NCI-H2029 treated with DMSO at 0.1 percent for 48 hours (cell line): ENCODE measurements at regions not wholly inside any gene's neighbourhood (a gene's known extent, or its start where the extent isn't known, plus 50 kb on each side); places are given as distances from the start of the nearest gene placed in this dataset.
"Not testable (repeated sequence)": the region's sequence is repeated elsewhere in the genome, so short reads cannot be mapped to it uniquely, and the experiment has no call there.

Source experiments
- DNase-seq: peaks from one replicate; lab custom pipeline; 2025; lab: John Stamatoyannopoulos, UW

- DNase-seq = not testable (repeated sequence)
Measured at GRCh38 chr22:15772337-15772736, 82.5 kb downstream of the POTEH start.

- DNase-seq = not testable (repeated sequence)
Measured at GRCh38 chr22:15775118-15775517, 85.3 kb downstream of the POTEH start.

GRCh38 chr22:15775670-15776669 is 86.1 kb downstream of the POTEH start:
- DNase-seq = peak; percentile 74

DNA sequence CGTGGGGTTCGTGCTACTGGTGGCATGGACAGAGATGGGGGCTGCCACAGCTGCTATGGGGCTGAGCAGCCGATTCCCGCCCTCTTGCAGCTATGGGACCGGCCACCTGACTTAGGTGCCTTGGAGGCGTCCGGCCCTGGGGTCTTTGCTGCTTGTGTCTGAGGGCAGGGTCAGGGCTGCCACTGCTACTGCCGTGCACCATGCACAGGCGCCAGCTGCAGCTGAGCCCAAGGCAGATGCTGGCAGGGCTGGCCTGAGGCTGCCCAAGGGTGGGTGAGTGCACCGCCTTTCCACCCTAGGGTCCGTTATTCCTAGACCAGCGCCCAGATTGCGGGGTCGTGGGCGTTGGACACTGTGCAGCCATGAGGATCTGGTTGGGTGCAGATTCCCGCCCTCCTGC is 86.9 kb downstream of the POTEH start:
- DNase-seq = not testable (repeated sequence)

- DNase-seq = not testable (repeated sequence)
Measured at GRCh38 chr22:15777150-15777549, 87.3 kb downstream of the POTEH start.

DNA sequence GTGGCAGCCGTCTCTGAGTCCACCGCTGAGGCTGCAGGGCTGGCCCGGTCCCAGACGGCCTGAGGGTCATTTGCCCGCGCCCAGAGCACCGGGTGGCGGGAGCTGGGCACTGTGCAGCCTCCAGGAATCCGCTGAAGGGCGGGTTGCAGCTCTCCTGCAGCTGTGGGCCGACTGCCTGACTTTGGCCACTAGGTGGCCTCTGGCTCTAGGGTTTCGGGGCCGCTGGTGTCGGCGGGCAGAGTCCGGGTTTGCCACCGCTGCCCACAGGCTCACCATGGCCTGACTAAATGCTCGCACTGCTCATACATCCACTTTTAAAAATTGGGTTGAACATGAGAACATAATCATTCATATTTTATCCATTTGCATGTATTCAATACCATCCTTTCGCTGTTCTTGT is 87.7 kb downstream of the POTEH start:
- not testable (repeated sequence) for DNase-seq

DNA sequence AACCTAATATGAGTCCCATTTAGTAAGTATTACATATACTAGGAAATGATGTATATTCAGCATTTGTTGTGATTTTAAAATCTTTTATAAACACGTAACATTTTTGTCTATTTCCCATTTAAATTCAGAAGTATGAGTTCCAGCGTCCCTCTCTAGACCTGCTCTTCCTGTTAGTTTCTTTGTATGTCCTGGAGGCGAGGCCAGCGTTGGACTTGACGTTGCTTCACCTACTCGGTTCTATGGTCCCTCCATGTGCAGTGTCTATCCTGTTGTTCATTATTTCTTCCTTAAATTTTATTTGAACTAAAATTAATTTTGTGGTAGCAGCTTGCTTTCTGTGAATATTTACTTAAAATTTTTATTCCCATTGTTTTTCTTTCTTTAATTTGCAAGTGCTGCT is 88.5 kb downstream of the POTEH start:
- not testable (repeated sequence) for DNase-seq

GRCh38 chr22:15781652-15782051 is 91.8 kb downstream of the POTEH start:
- not testable (repeated sequence) for DNase-seq

- DNase-seq = not testable (repeated sequence)
Measured at GRCh38 chr22:15782933-15783332, 93.1 kb downstream of the POTEH start.

DNA sequence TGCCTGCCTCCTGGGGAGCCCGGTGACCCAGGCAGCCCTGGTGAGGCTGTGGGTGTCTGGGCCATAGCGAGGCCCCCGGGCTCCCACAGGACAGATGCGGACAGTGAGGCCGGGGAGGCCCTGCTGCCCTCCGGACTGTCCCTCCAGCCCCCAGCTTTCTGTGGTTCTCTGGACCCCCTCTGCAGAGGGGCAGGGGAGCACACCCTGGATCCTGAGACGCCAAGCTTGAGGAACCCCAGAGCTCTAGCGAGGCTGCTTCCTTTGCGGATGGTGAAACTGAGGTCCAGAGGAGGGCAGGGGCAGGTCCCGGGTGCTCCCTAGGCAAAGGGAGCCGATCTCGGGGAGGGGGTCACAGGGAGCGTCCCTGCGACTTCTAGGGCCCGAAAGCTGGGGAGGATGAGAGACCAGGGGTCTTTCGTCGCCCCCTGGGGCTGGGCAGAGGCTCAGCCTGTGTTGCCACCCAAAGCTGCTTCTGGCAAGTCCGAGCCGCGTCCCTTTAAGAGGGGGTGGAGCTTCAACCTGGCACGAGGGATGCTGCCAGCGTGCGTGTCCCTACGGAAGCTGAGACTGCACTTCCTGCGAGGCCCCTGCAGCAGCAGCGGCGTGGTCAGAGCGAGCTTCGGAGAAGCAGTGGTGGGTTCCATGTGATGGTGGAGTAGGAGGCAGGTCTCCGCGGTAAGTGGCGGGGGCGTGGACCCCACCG is 94.7 kb downstream of the POTEH start:
- not testable (repeated sequence) for DNase-seq

GRCh38 chr22:15786942-15787733 is 97.3 kb downstream of the POTEH start:
- DNase-seq = not testable (repeated sequence)

DNA sequence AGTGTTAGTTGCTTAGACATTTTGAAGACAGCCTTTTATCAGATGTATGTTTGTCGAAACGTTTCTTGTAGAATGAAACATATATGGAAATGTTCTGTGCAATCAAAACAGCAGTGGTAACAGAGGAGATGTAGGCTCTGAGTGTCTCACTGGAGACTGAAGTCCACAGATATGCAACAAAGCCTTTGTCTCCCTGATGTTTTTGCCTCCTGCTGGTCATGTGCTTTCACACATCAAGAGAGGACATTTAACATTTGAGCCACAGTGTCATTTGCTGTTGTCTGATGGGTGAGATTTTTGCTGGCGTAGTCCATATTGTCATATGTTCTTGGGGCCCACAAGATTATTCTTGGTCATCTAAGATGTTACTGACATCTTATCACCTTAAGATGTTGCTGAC is 101.7 kb downstream of the POTEH start:
- DNase-seq = not testable (repeated sequence)

DNA sequence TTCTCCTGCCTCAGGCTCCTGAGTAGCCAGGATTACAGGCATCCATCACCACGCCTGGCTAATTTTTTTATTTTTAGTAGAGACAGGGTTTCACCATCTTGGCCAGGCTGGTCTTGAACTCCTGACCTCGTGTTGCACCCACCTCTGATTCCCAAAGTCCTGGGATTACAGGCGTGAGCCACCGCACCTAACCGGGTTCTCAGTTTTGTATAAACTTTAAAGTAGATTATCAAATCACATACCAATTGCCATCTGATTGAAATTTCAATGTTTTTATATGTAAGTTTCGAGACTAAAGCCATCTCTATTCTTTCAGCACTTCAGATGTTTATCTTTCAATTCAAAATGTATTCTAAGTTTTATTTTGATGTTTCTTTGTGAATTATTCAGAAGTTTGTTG is 110.1 kb downstream of the POTEH start:
- not testable (repeated sequence) for DNase-seq

- DNase-seq = not testable (repeated sequence)
Measured at GRCh38 chr22:15811141-15811540, 121.3 kb downstream of the POTEH start.

GRCh38 chr22:15815783-15816182 is 126.0 kb downstream of the POTEH start:
- DNase-seq = not testable (repeated sequence)

- not testable (repeated sequence) for DNase-seq
Measured at GRCh38 chr22:15816470-15816869, 126.6 kb downstream of the POTEH start.

DNA sequence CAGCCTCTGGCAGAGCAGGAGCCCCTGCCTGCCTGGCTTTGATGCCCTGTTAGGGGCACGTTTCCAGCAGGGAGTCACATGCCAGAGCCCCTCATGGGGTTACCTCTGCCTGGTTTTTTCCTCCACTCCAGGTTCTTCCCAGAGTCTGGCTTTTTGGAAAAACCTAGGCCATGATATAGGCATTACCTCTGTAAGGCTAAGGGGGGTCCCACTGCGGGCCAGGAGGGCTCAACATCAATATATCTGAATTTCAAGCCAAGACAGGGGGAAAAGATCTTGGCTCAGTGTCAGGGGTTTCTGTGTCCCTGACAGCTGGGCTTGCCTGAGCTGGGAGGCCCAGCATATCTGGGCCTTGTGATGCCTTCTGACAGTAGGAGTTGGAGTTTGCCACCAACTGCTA is 127.4 kb downstream of the POTEH start:
- DNase-seq = not testable (repeated sequence)

GRCh38 chr22:15819886-15820285 is 130.1 kb downstream of the POTEH start:
- DNase-seq = not testable (repeated sequence)

- not testable (repeated sequence) for DNase-seq
Measured at GRCh38 chr22:15821088-15821487, 131.3 kb downstream of the POTEH start.

- DNase-seq = not testable (repeated sequence)
Measured at GRCh38 chr22:15822001-15822400, 132.2 kb downstream of the POTEH start.

- not testable (repeated sequence) for DNase-seq
Measured at GRCh38 chr22:15823178-15823577, 133.4 kb downstream of the POTEH start.

GRCh38 chr22:15832235-15832634 is 142.4 kb downstream of the POTEH start:
- DNase-seq = not testable (repeated sequence)
